ENCODE measurements at regions not wholly inside any gene's neighbourhood (a gene's known extent, or its start where the extent isn't known, plus 50 kb on each side); places are given as distances from the start of the nearest gene placed in this dataset.

- ATAC-seq (no peak), DNase-seq (ENCODE audit: low spot score) (no peak)
- CTCF ChIA-PET: no interaction called here
- TF ChIP-seq, protein P1, sequence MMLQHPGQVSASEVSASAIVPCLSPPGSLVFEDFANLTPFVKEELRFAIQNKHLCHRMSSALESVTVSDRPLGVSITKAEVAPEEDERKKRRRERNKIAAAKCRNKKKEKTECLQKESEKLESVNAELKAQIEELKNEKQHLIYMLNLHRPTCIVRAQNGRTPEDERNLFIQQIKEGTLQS (CRISPR knock-in tag; conservative IDR thresholded peaks at IDR 0.05): no peak
- TF ChIP-seq, protein P2, sequence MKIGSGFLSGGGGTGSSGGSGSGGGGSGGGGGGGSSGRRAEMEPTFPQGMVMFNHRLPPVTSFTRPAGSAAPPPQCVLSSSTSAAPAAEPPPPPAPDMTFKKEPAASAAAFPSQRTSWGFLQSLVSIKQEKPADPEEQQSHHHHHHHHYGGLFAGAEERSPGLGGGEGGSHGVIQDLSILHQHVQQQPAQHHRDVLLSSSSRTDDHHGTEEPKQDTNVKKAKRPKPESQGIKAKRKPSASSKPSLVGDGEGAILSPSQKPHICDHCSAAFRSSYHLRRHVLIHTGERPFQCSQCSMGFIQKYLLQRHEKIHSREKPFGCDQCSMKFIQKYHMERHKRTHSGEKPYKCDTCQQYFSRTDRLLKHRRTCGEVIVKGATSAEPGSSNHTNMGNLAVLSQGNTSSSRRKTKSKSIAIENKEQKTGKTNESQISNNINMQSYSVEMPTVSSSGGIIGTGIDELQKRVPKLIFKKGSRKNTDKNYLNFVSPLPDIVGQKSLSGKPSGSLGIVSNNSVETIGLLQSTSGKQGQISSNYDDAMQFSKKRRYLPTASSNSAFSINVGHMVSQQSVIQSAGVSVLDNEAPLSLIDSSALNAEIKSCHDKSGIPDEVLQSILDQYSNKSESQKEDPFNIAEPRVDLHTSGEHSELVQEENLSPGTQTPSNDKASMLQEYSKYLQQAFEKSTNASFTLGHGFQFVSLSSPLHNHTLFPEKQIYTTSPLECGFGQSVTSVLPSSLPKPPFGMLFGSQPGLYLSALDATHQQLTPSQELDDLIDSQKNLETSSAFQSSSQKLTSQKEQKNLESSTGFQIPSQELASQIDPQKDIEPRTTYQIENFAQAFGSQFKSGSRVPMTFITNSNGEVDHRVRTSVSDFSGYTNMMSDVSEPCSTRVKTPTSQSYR (CRISPR knock-in tag; IDR thresholded peaks at IDR 0.05): no peak
- TF ChIP-seq MAX (CRISPR knock-in tag; IDR thresholded peaks at IDR 0.05) (no peak), ZNF423 (CRISPR knock-in tag; IDR thresholded peaks at IDR 0.05) (no peak), USF1 (CRISPR knock-in tag; IDR thresholded peaks at IDR 0.05) (no peak), JUN (CRISPR knock-in tag; IDR thresholded peaks at IDR 0.05) (no peak), GABPB1 (CRISPR knock-in tag; IDR thresholded peaks at IDR 0.05) (no peak), ZNF121 (CRISPR knock-in tag; IDR thresholded peaks at IDR 0.05) (no peak), PRRX2 (CRISPR knock-in tag; IDR thresholded peaks at IDR 0.05) (no peak), NR1H2 (CRISPR knock-in tag; IDR thresholded peaks at IDR 0.05) (no peak)
- TF ChIP-seq, protein P3, sequence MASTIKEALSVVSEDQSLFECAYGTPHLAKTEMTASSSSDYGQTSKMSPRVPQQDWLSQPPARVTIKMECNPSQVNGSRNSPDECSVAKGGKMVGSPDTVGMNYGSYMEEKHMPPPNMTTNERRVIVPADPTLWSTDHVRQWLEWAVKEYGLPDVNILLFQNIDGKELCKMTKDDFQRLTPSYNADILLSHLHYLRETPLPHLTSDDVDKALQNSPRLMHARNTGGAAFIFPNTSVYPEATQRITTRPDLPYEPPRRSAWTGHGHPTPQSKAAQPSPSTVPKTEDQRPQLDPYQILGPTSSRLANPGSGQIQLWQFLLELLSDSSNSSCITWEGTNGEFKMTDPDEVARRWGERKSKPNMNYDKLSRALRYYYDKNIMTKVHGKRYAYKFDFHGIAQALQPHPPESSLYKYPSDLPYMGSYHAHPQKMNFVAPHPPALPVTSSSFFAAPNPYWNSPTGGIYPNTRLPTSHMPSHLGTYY (CRISPR knock-in tag; IDR thresholded peaks at IDR 0.05): no peak
- TF ChIP-seq, protein P4, sequence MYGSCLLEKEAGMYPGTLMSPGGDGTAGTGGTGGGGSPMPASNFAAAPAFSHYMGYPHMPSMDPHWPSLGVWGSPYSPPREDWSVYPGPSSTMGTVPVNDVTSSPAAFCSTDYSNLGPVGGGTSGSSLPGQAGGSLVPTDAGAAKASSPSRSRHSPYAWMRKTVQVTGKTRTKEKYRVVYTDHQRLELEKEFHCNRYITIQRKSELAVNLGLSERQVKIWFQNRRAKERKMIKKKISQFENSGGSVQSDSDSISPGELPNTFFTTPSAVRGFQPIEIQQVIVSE (CRISPR knock-in tag; IDR thresholded peaks at IDR 0.05; ENCODE audit: borderline replicate concordance): no peak
- TF ChIP-seq, protein P5, sequence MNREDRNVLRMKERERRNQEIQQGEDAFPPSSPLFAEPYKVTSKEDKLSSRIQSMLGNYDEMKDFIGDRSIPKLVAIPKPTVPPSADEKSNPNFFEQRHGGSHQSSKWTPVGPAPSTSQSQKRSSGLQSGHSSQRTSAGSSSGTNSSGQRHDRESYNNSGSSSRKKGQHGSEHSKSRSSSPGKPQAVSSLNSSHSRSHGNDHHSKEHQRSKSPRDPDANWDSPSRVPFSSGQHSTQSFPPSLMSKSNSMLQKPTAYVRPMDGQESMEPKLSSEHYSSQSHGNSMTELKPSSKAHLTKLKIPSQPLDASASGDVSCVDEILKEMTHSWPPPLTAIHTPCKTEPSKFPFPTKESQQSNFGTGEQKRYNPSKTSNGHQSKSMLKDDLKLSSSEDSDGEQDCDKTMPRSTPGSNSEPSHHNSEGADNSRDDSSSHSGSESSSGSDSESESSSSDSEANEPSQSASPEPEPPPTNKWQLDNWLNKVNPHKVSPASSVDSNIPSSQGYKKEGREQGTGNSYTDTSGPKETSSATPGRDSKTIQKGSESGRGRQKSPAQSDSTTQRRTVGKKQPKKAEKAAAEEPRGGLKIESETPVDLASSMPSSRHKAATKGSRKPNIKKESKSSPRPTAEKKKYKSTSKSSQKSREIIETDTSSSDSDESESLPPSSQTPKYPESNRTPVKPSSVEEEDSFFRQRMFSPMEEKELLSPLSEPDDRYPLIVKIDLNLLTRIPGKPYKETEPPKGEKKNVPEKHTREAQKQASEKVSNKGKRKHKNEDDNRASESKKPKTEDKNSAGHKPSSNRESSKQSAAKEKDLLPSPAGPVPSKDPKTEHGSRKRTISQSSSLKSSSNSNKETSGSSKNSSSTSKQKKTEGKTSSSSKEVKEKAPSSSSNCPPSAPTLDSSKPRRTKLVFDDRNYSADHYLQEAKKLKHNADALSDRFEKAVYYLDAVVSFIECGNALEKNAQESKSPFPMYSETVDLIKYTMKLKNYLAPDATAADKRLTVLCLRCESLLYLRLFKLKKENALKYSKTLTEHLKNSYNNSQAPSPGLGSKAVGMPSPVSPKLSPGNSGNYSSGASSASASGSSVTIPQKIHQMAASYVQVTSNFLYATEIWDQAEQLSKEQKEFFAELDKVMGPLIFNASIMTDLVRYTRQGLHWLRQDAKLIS (CRISPR knock-in tag; IDR thresholded peaks at IDR 0.05; ENCODE audit: borderline replicate concordance): no peak
- TF ChIP-seq, protein P6, sequence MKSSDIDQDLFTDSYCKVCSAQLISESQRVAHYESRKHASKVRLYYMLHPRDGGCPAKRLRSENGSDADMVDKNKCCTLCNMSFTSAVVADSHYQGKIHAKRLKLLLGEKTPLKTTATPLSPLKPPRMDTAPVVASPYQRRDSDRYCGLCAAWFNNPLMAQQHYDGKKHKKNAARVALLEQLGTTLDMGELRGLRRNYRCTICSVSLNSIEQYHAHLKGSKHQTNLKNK (CRISPR knock-in tag; IDR thresholded peaks at IDR 0.05): no peak
- TF ChIP-seq, protein P7, sequence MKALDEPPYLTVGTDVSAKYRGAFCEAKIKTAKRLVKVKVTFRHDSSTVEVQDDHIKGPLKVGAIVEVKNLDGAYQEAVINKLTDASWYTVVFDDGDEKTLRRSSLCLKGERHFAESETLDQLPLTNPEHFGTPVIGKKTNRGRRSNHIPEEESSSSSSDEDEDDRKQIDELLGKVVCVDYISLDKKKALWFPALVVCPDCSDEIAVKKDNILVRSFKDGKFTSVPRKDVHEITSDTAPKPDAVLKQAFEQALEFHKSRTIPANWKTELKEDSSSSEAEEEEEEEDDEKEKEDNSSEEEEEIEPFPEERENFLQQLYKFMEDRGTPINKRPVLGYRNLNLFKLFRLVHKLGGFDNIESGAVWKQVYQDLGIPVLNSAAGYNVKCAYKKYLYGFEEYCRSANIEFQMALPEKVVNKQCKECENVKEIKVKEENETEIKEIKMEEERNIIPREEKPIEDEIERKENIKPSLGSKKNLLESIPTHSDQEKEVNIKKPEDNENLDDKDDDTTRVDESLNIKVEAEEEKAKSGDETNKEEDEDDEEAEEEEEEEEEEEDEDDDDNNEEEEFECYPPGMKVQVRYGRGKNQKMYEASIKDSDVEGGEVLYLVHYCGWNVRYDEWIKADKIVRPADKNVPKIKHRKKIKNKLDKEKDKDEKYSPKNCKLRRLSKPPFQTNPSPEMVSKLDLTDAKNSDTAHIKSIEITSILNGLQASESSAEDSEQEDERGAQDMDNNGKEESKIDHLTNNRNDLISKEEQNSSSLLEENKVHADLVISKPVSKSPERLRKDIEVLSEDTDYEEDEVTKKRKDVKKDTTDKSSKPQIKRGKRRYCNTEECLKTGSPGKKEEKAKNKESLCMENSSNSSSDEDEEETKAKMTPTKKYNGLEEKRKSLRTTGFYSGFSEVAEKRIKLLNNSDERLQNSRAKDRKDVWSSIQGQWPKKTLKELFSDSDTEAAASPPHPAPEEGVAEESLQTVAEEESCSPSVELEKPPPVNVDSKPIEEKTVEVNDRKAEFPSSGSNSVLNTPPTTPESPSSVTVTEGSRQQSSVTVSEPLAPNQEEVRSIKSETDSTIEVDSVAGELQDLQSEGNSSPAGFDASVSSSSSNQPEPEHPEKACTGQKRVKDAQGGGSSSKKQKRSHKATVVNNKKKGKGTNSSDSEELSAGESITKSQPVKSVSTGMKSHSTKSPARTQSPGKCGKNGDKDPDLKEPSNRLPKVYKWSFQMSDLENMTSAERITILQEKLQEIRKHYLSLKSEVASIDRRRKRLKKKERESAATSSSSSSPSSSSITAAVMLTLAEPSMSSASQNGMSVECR (CRISPR knock-in tag; IDR thresholded peaks at IDR 0.05; ENCODE audit: borderline replicate concordance): no peak
- TF ChIP-seq, protein P8, sequence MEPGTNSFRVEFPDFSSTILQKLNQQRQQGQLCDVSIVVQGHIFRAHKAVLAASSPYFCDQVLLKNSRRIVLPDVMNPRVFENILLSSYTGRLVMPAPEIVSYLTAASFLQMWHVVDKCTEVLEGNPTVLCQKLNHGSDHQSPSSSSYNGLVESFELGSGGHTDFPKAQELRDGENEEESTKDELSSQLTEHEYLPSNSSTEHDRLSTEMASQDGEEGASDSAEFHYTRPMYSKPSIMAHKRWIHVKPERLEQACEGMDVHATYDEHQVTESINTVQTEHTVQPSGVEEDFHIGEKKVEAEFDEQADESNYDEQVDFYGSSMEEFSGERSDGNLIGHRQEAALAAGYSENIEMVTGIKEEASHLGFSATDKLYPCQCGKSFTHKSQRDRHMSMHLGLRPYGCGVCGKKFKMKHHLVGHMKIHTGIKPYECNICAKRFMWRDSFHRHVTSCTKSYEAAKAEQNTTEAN (CRISPR knock-in tag; IDR thresholded peaks at IDR 0.05): no peak
- Mint-ChIP-seq H3K4me1 (no peaks in the 10 kb centered on the region), H3K4me3 (no peak overlapping the region), H3K36me3 (peaks cover 30% of the 10 kb centered on the region), H3K27me3 (ENCODE audit: low read depth) (no peaks in the 10 kb centered on the region; the same call in 1 of the 2 replicates), H3K9me3 (peaks cover 30% of the 10 kb centered on the region), H3K27ac (no peak overlapping the region)
- POLR2A ChIA-PET: no interaction called here
Measured at GRCh38 chr10:20429742-20430141, 467.4 kb downstream of the NEBL start.

Measured in WTC11 (cell line).